ENCODE measurements at regions not wholly inside any gene's neighbourhood (a gene's known extent, or its start where the extent isn't known, plus 50 kb on each side); places are given as distances from the start of the nearest gene placed in this dataset.
"Not testable (repeated sequence)": the region's sequence is repeated elsewhere in the genome, so short reads cannot be mapped to it uniquely, and the experiment has no call there.

DNA sequence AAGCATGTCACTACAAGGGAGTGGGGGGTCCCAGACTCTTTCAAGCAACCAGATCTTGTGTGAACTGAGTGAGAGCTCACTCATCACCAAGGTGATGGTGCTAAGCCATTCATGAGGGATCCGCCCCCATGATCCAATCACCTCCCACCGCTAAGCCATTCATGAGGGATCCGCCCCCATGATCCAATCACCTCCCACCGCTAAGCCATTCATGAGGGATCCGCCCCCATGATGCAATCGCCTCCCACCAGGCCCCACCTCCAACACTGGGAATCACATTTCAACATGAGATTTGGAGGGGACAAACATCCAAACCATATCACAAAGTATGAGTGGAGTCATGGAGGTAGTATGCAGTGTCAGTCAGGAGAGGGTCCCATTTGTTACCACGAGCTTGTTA, 64.8 kb upstream of the PROKR2 start:
- DNase-seq, result not testable (repeated sequence)

DNA sequence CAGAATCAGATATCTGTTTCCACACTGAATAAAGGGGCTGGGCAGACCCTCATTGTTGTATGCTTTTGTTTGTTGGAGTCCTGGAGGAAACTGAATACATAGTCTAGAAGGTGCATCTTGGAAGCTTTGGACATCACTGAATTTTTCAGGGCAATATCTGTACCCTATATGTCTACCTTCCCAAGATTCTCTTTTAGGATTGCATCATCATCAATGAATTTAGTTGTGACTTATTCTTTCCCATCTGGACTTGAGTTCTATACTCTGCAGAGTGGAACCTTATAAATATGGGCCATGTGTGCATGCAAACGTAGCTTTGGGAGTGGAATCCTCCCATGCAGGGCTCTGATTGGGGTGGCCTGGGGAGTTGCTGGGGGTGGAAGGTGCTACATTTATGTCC, 60.7 kb upstream of the PROKR2 start:
- no peak for DNase-seq

DNA sequence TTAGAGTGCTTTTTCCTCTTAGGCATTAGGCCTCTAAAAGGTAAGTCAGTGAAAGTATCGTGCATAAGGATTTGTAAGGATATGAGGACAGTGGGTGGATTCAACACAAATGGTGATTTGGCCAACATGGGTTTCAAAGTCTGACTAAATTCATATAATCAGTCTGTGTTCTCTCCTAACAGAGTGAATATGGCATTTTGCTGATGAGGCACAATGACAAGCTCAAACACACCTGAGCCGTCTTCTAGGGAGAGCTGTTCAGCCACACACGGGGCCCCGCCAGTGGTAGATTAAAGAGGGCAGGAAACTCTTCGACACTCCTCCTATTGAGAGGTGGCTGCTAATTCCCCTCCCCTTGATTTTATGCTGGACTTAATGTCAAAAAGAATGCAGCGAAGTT, 59.5 kb upstream of the PROKR2 start:
- no peak for DNase-seq

DNA sequence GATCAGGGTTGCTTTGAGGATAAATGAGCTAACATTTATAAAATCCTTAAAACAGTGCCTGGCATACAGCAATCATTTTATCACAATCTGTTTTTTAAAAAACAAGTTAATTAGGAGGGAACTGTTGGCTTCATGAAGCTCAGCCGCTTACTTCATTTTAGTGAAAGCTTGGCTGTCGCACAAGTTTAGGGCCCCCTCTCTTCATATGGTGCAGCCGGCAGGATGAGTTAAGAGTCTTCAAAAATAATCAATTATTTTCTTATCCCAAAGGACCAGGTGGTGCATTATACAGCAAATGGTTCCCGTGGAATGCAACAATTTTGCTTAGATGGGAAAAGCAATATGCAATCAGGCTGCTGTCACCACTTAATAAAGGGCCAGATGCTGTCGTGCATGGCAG, 57.4 kb upstream of the PROKR2 start:
- no peak for DNase-seq

DNA sequence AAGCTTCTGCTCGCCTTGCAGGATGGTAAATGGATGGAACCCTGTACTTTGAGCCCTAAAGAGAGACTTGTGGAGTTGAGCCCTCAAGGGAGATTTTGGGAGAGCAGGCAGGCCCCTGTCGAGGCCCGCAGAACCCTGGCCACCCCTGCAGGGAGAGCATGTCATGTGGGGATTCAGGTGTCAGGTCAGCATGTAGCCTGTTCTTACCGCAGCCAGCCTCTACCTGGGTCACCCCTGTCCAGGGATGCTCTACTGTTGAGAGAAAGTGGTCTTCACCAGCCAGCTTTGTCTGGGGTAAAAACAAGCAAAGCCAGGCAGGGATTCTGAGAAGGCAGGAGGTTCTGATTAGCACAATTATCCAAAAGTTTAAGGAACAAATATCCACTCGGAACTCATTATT, 55.6 kb upstream of the PROKR2 start:
- no peak for DNase-seq

DNA sequence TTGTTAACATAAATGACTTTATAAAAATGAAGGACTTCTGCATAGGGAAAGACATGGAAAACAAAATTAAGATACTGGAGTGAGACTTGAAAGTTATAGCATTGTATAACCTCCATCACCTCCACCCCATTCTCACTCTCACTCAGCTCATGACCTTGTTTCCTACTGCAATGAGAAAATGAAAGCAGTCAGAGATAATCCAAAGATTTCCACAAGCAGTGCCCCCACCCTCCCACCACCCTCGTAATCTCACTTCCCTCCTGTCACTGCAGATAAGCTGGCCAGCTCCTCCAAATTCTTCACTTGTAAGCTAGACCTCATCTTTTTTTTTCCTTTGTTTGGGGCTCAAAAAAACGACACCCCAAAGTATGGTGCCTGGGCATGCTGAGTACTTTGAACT, 52.9 kb upstream of the PROKR2 start:
- peak in 1 of 3 donors; percentile 19 for DNase-seq
